Cardiac muscle cell (in vitro differentiated cells and primary cell): ENCODE measurements at regions not wholly inside any gene's neighbourhood (a gene's known extent, or its start where the extent isn't known, plus 50 kb on each side); places are given as distances from the start of the nearest gene placed in this dataset.

ENCODE experiments used
- DNase-seq, 2 donors: peaks; one replicate each; pipeline versions ENCODE4 v3.0.0 to v3.0.0-alpha.2; 2010 to 2017; ENCODE audit warnings: low read depth in 1 of 2, low spot score in 1 of 2
- H3K27ac ChIP-seq: fragments of 200-600 bp; sonication (generic); 2 replicates; pipeline ENCODE4 v1.5.1; 2016
- H3K27me3 ChIP-seq: fragments of 200-600 bp; sonication (generic); 2 replicates; pipeline ENCODE4 v1.6.0; 2016; ENCODE audit warnings: control low read depth
- H3K36me3 ChIP-seq: fragments of 200-600 bp; sonication (generic); 2 replicates; pipeline ENCODE4 v1.5.1; 2016; ENCODE audit warnings: control low read depth
- H3K4me1 ChIP-seq: fragments of 200-600 bp; sonication (generic); 2 replicates; pipeline ENCODE4 v1.8.1; 2017; ENCODE audit warnings: low read depth, mild to moderate bottlenecking, mixed run types
- H3K4me3 ChIP-seq: fragments of 200-600 bp; sonication (generic); 2 replicates; pipeline ENCODE4 v1.5.1; 2016; ENCODE audit warnings: mild to moderate bottlenecking
- H3K9me3 ChIP-seq: fragments of 200-600 bp; sonication (generic); 2 replicates; pipeline ENCODE4 v1.5.1; 2017; ENCODE audit warnings: low read depth, mild to moderate bottlenecking, control low read depth
- TF ChIP-seq, protein P1 (sequence below): IDR thresholded peaks from 2 replicates; pipeline ENCODE4 v1.5.1; 2012; ENCODE audit warnings: low read depth, mild to moderate bottlenecking, low read length

DNA sequence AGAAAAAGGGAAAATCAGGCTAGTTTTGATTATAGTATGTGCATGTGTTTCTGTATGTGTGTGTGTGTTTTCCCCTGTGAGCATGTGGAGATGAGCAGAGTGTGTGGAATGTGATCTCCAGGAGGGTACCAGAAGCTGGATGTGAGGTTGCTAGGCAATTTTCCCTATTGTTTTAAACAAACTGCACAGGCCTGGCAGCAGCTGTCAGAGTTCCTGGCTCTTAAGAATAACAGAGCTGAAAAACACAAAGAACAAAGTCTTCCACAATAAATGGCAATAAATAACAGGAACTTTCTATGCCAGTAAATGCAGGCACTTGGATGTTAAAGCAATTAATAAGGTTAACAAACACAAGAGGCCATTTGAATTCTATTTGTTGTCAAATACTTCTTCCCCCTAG, 344.6 kb upstream of the CTSO start:
- no peaks in the 10 kb centered on the region for H3K4me1 ChIP-seq
- no peaks in the 10 kb centered on the region for H3K27me3 ChIP-seq
- H3K36me3 ChIP-seq: no peaks in the 10 kb centered on the region
- peak in 1 of 2 donors; percentile 77 for DNase-seq
- TF ChIP-seq, protein P1, sequence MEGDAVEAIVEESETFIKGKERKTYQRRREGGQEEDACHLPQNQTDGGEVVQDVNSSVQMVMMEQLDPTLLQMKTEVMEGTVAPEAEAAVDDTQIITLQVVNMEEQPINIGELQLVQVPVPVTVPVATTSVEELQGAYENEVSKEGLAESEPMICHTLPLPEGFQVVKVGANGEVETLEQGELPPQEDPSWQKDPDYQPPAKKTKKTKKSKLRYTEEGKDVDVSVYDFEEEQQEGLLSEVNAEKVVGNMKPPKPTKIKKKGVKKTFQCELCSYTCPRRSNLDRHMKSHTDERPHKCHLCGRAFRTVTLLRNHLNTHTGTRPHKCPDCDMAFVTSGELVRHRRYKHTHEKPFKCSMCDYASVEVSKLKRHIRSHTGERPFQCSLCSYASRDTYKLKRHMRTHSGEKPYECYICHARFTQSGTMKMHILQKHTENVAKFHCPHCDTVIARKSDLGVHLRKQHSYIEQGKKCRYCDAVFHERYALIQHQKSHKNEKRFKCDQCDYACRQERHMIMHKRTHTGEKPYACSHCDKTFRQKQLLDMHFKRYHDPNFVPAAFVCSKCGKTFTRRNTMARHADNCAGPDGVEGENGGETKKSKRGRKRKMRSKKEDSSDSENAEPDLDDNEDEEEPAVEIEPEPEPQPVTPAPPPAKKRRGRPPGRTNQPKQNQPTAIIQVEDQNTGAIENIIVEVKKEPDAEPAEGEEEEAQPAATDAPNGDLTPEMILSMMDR: no peak
- H3K4me3 ChIP-seq: no peak overlapping the region
- H3K27ac ChIP-seq: no peak overlapping the region
- H3K9me3 ChIP-seq: no peaks in the 10 kb centered on the region

DNA sequence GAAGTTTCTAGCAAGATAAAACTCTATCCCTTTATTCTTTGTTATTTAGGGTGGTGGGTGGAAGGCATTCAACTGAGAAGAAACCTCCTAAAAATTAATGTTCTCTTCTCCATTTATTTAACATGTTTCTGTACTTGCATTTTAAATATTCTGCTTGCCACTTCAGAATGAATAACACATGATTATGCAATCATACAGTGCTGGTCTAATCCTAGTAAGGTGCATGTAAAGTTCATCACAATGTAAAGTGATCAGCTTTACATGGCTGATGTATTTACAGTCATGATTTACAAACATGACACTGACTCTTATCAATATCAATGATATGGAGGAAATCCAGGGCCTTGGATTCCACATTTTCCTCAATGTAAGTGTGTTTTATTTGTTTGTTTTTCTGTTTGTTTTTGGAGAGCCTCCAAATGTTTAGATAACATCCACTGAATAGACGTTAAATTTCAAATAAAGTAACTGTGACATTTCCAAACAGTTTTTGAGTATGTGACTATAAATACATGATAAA, 342.1 kb upstream of the CTSO start:
- Histone ChIP-seq H3K36me3 (no peaks in the 10 kb centered on the region), H3K4me1 (peaks cover 7% of the 10 kb centered on the region), H3K9me3 (no peaks in the 10 kb centered on the region), H3K27ac (no peak overlapping the region), H3K4me3 (no peak overlapping the region), H3K27me3 (no peaks in the 10 kb centered on the region)
- TF ChIP-seq, protein P1: no peak
- no peak for DNase-seq

DNA sequence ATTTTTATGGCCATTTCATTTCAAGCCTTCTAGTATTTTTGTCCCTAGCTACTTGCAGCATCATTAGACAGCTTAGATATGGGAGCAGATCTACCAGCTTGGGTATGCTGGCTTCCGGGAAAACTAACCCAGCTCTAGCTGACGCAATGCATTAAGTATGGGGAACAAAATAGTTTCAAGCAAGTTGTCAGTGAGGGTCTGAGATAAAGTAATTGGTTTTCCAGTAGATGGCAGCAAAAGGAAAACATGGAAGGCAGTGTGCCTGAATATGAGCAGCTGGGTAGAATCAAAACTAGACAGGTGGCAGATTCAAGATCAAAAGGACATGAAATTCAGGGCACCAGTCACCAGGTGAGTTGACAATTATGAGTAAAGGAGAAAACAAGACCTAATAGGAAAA, 340.9 kb upstream of the CTSO start:
- Histone ChIP-seq H3K27ac (no peak overlapping the region), H3K4me3 (no peak overlapping the region), H3K4me1 (peaks cover 7% of the 10 kb centered on the region), H3K9me3 (no peaks in the 10 kb centered on the region), H3K36me3 (no peaks in the 10 kb centered on the region), H3K27me3 (no peaks in the 10 kb centered on the region)
- TF ChIP-seq, protein P1: peak; percentile 46
- peak; percentile 49 to 94 for DNase-seq

DNA sequence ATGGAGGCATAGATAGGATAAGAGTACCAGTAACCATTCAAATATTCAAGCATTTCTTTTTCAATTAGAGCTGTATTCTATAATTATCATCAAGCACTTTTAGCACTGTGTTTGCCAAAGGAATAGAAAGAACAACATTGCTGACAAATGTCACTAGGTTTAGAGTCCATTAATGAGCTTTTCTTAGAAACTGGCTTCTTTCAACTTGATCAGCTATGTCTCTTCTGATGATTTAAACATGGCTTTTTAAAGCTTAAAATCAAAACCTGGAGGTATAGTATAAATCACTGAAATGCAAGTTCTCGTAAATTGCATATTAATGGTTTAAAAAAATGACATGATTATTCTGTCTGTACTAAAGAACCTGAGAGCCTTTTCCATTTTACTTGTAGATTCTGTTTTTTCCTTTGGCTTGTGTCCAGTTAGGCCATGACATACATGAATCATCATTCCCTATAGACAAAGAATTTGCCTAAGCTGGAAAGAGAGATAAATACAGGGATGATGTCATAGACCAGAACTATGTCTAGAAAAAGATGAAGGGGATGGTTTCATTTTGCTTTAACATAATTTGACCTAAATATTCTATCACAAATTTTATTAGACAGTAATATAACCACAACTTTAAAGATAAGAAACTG, 340.1 kb upstream of the CTSO start:
- peaks cover 7% of the 10 kb centered on the region for H3K4me1 ChIP-seq
- TF ChIP-seq, protein P1: no peak
- H3K36me3 ChIP-seq: no peaks in the 10 kb centered on the region
- H3K9me3 ChIP-seq: no peaks in the 10 kb centered on the region
- no peaks in the 10 kb centered on the region for H3K27me3 ChIP-seq
- H3K27ac ChIP-seq: no peak overlapping the region
- peak in 1 of 2 donors; percentile 93 for DNase-seq
- H3K4me3 ChIP-seq: no peak overlapping the region

DNA sequence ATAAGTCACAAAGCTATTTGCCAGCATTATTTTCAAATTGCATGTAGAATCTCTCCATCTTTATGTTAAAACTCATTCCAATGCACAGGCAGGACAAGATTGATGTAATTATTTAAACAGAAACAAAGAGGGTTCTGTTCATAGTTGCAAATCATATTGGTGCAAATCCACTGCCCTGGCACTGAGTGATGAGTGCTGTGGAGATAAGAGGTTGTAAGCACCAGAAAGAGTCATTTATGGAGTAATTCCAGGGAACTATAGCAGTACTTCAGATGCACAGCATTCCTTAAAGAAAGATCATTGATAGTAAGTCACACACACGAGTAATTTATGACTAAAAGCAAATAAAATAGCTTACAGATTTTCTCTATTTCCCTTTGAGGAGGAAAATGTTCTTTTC, 337.7 kb upstream of the CTSO start:
- Histone ChIP-seq H3K9me3 (no peaks in the 10 kb centered on the region), H3K4me1 (peaks cover 7% of the 10 kb centered on the region), H3K27me3 (no peaks in the 10 kb centered on the region), H3K27ac (no peak overlapping the region), H3K4me3 (no peak overlapping the region), H3K36me3 (no peaks in the 10 kb centered on the region)
- TF ChIP-seq, protein P1: no peak
- peak; percentile 42 to 83 for DNase-seq
